ENCODE measurements at regions not wholly inside any gene's neighbourhood (a gene's known extent, or its start where the extent isn't known, plus 50 kb on each side); places are given as distances from the start of the nearest gene placed in this dataset.

- no peak for DNase-seq
- Histone ChIP-seq H3K27me3 (ENCODE audit: control insufficient read depth, insufficient read depth, low read length) (no peaks in the 10 kb centered on the region), H3K36me3 (ENCODE audit: control insufficient read depth in 2 of 3, insufficient read depth in 3 of 3, low read length in 3 of 3) (no peaks in the 10 kb centered on the region), H3K9ac (ENCODE audit: low read length in 3 of 3) (no peak overlapping the region), H3K27ac (ENCODE audit: low read depth in 2 of 2, low read length in 2 of 2) (no peak overlapping the region), H3K9me3 (ENCODE audit: control insufficient read depth in 2 of 3, insufficient read depth in 1 of 3, low read length in 3 of 3) (no peaks in the 10 kb centered on the region), H3K4me1 (ENCODE audit: control insufficient read depth in 2 of 3, insufficient read depth in 2 of 3, low read depth in 1 of 3, low read length in 3 of 3) (peaks cover 0 to 3% (median 0%) of the 10 kb centered on the region in 3 donors), H3K4me3 (ENCODE audit: low read length in 3 of 3) (no peak overlapping the region)
- intact Hi-C loops (cut with DNase I), result no loop called here
- no peak for TF ChIP-seq CTCF (IDR thresholded peaks at IDR 0.05; ENCODE audit: borderline replicate concordance, extremely low read depth, insufficient read depth)
- no peak for FAIRE-seq
These were observed 61.5 kb upstream of the POU2AF1 start for GRCh38 chr11:111440416-111441205.

GRCh38 chr11:111439901-111440300 lies 60.8 kb upstream of the POU2AF1 start:
- H3K27ac ChIP-seq (ENCODE audit: low read depth in 2 of 2, low read length in 2 of 2), result no peak overlapping the region
- no peak overlapping the region for H3K4me3 ChIP-seq (ENCODE audit: low read length in 3 of 3)
- no peak for TF ChIP-seq CTCF (IDR thresholded peaks at IDR 0.05; ENCODE audit: borderline replicate concordance, extremely low read depth, insufficient read depth)
- H3K9me3 ChIP-seq (ENCODE audit: control insufficient read depth in 2 of 3, insufficient read depth in 1 of 3, low read length in 3 of 3), result no peaks in the 10 kb centered on the region
- H3K9ac ChIP-seq (ENCODE audit: low read length in 3 of 3), result no peak overlapping the region
- intact Hi-C loops (cut with DNase I), result no loop called here
- no peak for DNase-seq
- H3K27me3 ChIP-seq (ENCODE audit: control insufficient read depth, insufficient read depth, low read length), result no peaks in the 10 kb centered on the region
- H3K4me1 ChIP-seq (ENCODE audit: control insufficient read depth in 2 of 3, insufficient read depth in 2 of 3, low read depth in 1 of 3, low read length in 3 of 3), result peaks cover 0 to 3% (median 0%) of the 10 kb centered on the region in 3 donors
- no peak for FAIRE-seq
- H3K36me3 ChIP-seq (ENCODE audit: control insufficient read depth in 2 of 3, insufficient read depth in 3 of 3, low read length in 3 of 3), result no peaks in the 10 kb centered on the region

GRCh38 chr11:111438846-111439520 lies 59.9 kb upstream of the POU2AF1 start:
- Histone ChIP-seq H3K4me3 (ENCODE audit: low read length in 3 of 3) (no peak overlapping the region), H3K9me3 (ENCODE audit: control insufficient read depth in 2 of 3, insufficient read depth in 1 of 3, low read length in 3 of 3) (no peaks in the 10 kb centered on the region), H3K27me3 (ENCODE audit: control insufficient read depth, insufficient read depth, low read length) (no peaks in the 10 kb centered on the region), H3K9ac (ENCODE audit: low read length in 3 of 3) (no peak overlapping the region), H3K4me1 (ENCODE audit: control insufficient read depth in 2 of 3, insufficient read depth in 2 of 3, low read depth in 1 of 3, low read length in 3 of 3) (peaks cover 0 to 3% (median 0%) of the 10 kb centered on the region in 3 donors), H3K36me3 (ENCODE audit: control insufficient read depth in 2 of 3, insufficient read depth in 3 of 3, low read length in 3 of 3) (no peaks in the 10 kb centered on the region), H3K27ac (ENCODE audit: low read depth in 2 of 2, low read length in 2 of 2) (no peak overlapping the region)
- intact Hi-C loops (cut with DNase I), result no loop called here
- DNase-seq (no peak), FAIRE-seq (no peak)
- no peak for TF ChIP-seq CTCF (IDR thresholded peaks at IDR 0.05; ENCODE audit: borderline replicate concordance, extremely low read depth, insufficient read depth)
